H1 (cell line): ENCODE measurements at regions not wholly inside any gene's neighbourhood (a gene's known extent, or its start where the extent isn't known, plus 50 kb on each side); places are given as distances from the start of the nearest gene placed in this dataset.

ENCODE experiments used
- CTCF ChIA-PET: fragments of 300-600 bp; sonication (Branson Sonifier 250); formaldehyde crosslinking; loops from one replicate; lab custom pipeline; 2021; ENCODE audit not compliant: partially characterized antibody; lab: Charles Lee
- POLR2A ChIA-PET: fragments of 300-600 bp; sonication (Branson Sonifier 250); formaldehyde crosslinking; loops from one replicate; lab custom pipeline; 2021; ENCODE audit warnings: inconsistent platforms; ENCODE audit not compliant: partially characterized antibody; lab: Charles Lee
- DNase-seq, 2 experiments: peaks; one replicate each; pipeline versions ENCODE4 v3.0.0 to v3.0.0-alpha.2; 2010 to 2022; ENCODE audit warnings: low spot score in 2 of 2, low read depth in 1 of 2, mixed read lengths in 1 of 2
- FAIRE-seq: peaks from 2 replicates; lab custom pipeline; 2011; peaks lifted over from hg19 to GRCh38; lab: Jason Lieb, UNC
- H2AFZ ChIP-seq: 2 replicates; pipeline ENCODE4 v1.8.1; 2012; ENCODE audit warnings: low read length, inconsistent platforms
- H2AK5ac ChIP-seq: 2 replicates; pipeline ENCODE4 v1.6.1; 2013; ENCODE audit warnings: low read depth, low read length
- H2BK120ac ChIP-seq: replicated peaks from 2 replicates; pipeline ENCODE3; 2013; ENCODE audit warnings: low read depth, low read length, inconsistent platforms
- H2BK12ac ChIP-seq: 2 replicates; pipeline ENCODE4 v1.6.1; 2013; ENCODE audit warnings: low read depth, low read length
- H2BK15ac ChIP-seq: 2 replicates; pipeline ENCODE4 v1.6.1; 2013; ENCODE audit warnings: low read length
- H2BK20ac ChIP-seq: 2 replicates; pipeline ENCODE4 v1.6.1; 2013; ENCODE audit warnings: low read length
- H2BK5ac ChIP-seq: 2 replicates; pipeline ENCODE4 v1.6.1; 2013; ENCODE audit warnings: low read depth, low read length
- H3K14ac ChIP-seq: 2 replicates; pipeline ENCODE4 v1.6.1; 2013; ENCODE audit warnings: inconsistent platforms; ENCODE audit not compliant: insufficient read length
- H3K18ac ChIP-seq: 2 replicates; pipeline ENCODE4 v1.6.1; 2013; ENCODE audit warnings: low read length; ENCODE audit errors: extremely low read depth
- H3K23ac ChIP-seq: 2 replicates; pipeline ENCODE4 v1.6.1; 2013; ENCODE audit warnings: inconsistent platforms; ENCODE audit not compliant: insufficient read length
- H3K23me2 ChIP-seq: 2 replicates; pipeline ENCODE4 v1.6.1; 2013; ENCODE audit warnings: low read depth, low read length
- H3K27ac ChIP-seq: 2 replicates; pipeline ENCODE4 v1.6.1; 2011; ENCODE audit warnings: low read depth, low read length, inconsistent platforms
- H3K27me3 ChIP-seq, 4 experiments: replicated peaks in 1 of 4; 1 replicate in 1 of 4; 2 replicates in 3 of 4; pipeline versions ENCODE4 v1.6.1 to v1.8.1; 2011 to 2013; ENCODE audit warnings: low read length in 3 of 4, mild to moderate bottlenecking in 3 of 4, inconsistent platforms in 2 of 4, mixed read lengths in 2 of 4, moderate library complexity in 1 of 4; ENCODE audit not compliant: control insufficient read depth in 3 of 4, insufficient read depth in 3 of 4; ENCODE audit errors: extremely low read depth in 1 of 4
- H3K36me3 ChIP-seq, 4 experiments: 2 replicates each; pipeline versions ENCODE4 v1.6.1 to v1.8.1; 2011 to 2013; ENCODE audit warnings: mild to moderate bottlenecking in 4 of 4, low read length in 3 of 4, moderate library complexity in 2 of 4, control low read depth in 1 of 4, inconsistent platforms in 1 of 4; ENCODE audit not compliant: insufficient read depth in 4 of 4, control insufficient read depth in 2 of 4
- H3K4ac ChIP-seq: replicated peaks from 2 replicates; pipeline ENCODE3; 2013; ENCODE audit warnings: low read length, low read depth, mixed read lengths, inconsistent platforms; ENCODE audit not compliant: insufficient read length
- H3K4me1 ChIP-seq, 4 experiments: replicated peaks in 1 of 4; 1 replicate in 1 of 4; 2 replicates in 3 of 4; pipeline versions ENCODE4 v1.6.1 to v1.8.1; 2011 to 2013; ENCODE audit warnings: low read length in 3 of 4, inconsistent platforms in 2 of 4, mixed read lengths in 1 of 4; ENCODE audit not compliant: insufficient read depth in 4 of 4, control insufficient read depth in 3 of 4
- H3K4me2 ChIP-seq, 2 experiments: 2 replicates each; pipeline versions ENCODE4 v1.6.1 to v1.8.1; 2011 to 2013; ENCODE audit warnings: low read depth in 2 of 2, low read length in 2 of 2, control low read depth in 1 of 2, inconsistent platforms in 1 of 2, mild to moderate bottlenecking in 1 of 2; ENCODE audit not compliant: insufficient read depth in 1 of 2
- H3K4me3 ChIP-seq, 4 experiments: fragments of 200-600, 300-600 bp in 1 of 4; sonication (generic), shearing (Covaris generic), sonication (Bioruptor Twin) in 1 of 4; 2 replicates each; pipeline versions ENCODE4 v1.5.1 to v1.8.1; 2011 to 2016; ENCODE audit warnings: low read length in 4 of 4, low read depth in 3 of 4, control low read depth in 2 of 4, inconsistent platforms in 2 of 4, mild to moderate bottlenecking in 2 of 4, mixed read lengths in 1 of 4, moderate library complexity in 1 of 4; ENCODE audit not compliant: insufficient read depth in 2 of 4; ENCODE audit errors: extremely low read depth in 1 of 4
- H3K56ac ChIP-seq: replicated peaks from 2 replicates; pipeline ENCODE3; 2013; ENCODE audit warnings: low read depth, mild to moderate bottlenecking, mixed read lengths, low read length, inconsistent platforms; ENCODE audit not compliant: insufficient read length
- H3K79me1 ChIP-seq: 2 replicates; pipeline ENCODE4 v1.6.1; 2013; ENCODE audit warnings: low read depth, low read length, control low read depth
- H3K79me2 ChIP-seq, 2 experiments: 2 replicates each; pipeline versions ENCODE4 v1.6.1 to v1.8.1; 2012 to 2013; ENCODE audit warnings: low read length in 2 of 2, mild to moderate bottlenecking in 2 of 2, inconsistent platforms in 1 of 2; ENCODE audit not compliant: insufficient read depth in 2 of 2, control insufficient read depth in 1 of 2
- H3K9ac ChIP-seq, 4 experiments: replicated peaks in 1 of 4; 1 replicate in 1 of 4; 2 replicates in 3 of 4; pipeline versions ENCODE4 v1.6.1 to v1.8.1; 2011 to 2013; ENCODE audit warnings: low read depth in 3 of 4, low read length in 3 of 4, control low read depth in 2 of 4, mild to moderate bottlenecking in 2 of 4, moderate library complexity in 2 of 4, inconsistent platforms in 1 of 4; ENCODE audit errors: extremely low read depth in 1 of 4
- H3K9me3 ChIP-seq, 2 experiments: 2 replicates each; pipeline versions ENCODE4 v1.6.1 to v1.8.1; 2012 to 2013; ENCODE audit warnings: mild to moderate bottlenecking in 2 of 2, moderate library complexity in 2 of 2, control low read depth in 1 of 2, inconsistent platforms in 1 of 2, low read depth in 1 of 2, low read length in 1 of 2, mixed read lengths in 1 of 2; ENCODE audit not compliant: insufficient read depth in 2 of 2
- H4K20me1 ChIP-seq, 2 experiments: replicated peaks in 1 of 2; 2 replicates each; pipeline versions ENCODE3 to v1.8.1; 2011 to 2013; ENCODE audit warnings: inconsistent platforms in 2 of 2, low read length in 2 of 2, mild to moderate bottlenecking in 1 of 2; ENCODE audit not compliant: insufficient read depth in 2 of 2, control insufficient read depth in 1 of 2
- H4K5ac ChIP-seq: 2 replicates; pipeline ENCODE4 v1.6.1; 2013; ENCODE audit warnings: low read length, low read depth, mixed read lengths, inconsistent platforms; ENCODE audit not compliant: insufficient read length
- H4K8ac ChIP-seq: 2 replicates; pipeline ENCODE4 v1.8.0; 2013; ENCODE audit warnings: mild to moderate bottlenecking, moderate library complexity, low read length, inconsistent platforms; ENCODE audit not compliant: insufficient read depth; ENCODE audit errors: extremely low read depth
- H4K91ac ChIP-seq: replicated peaks from 2 replicates; pipeline ENCODE3; 2013; ENCODE audit warnings: low read length, mixed read lengths, inconsistent platforms; ENCODE audit not compliant: insufficient read length
- RBBP5 ChIP-seq: IDR thresholded peaks from 2 replicates; pipeline ENCODE4 v1.7.1; 2012; ENCODE audit warnings: low read depth, mild to moderate bottlenecking, inconsistent platforms, low read length, moderate library complexity, borderline replicate concordance
- SP2 ChIP-seq: IDR thresholded peaks from 2 replicates; pipeline ENCODE4 v1.6.1; 2012; ENCODE audit warnings: mild to moderate bottlenecking, low read length, inconsistent platforms
- WGBS, 2 experiments: shearing (Covaris generic) in 1 of 2; methylation state at CpG; one replicate each; pipeline versions ENCODE4 v1.1.6 to v1.1.7; 2013 to 2015; ENCODE audit warnings: low lambda C conversion rate in 2 of 2, mixed read lengths in 2 of 2, inconsistent platforms in 1 of 2, low coverage in 1 of 2, missing lambda C conversion rate in 1 of 2; ENCODE audit not compliant: insufficient replicate concordance in 2 of 2, insufficient coverage in 1 of 2, insufficient read length in 1 of 2; ENCODE audit errors: extremely low coverage in 1 of 2, missing lambda C conversion rate in 1 of 2; 5-methylcytosine and 5-hydroxymethylcytosine counted together
- TF ChIP-seq, protein P1 (sequence below), 3 experiments: IDR thresholded peaks; 1 replicate in 2 of 3; 2 replicates in 1 of 3; pipeline versions ENCODE4 v1.5.1 to v1.6.1; 2011; ENCODE audit warnings: low read length in 3 of 3, mild to moderate bottlenecking in 3 of 3, inconsistent platforms in 2 of 3, low read depth in 1 of 3, moderate library complexity in 1 of 3; ENCODE audit not compliant: insufficient read depth in 1 of 3; ENCODE audit errors: control extremely low read depth in 1 of 3

GRCh38 chr12:78732481-78732880 lies 132.1 kb upstream of the SYT1 start:
- Histone ChIP-seq H3K56ac (no peak overlapping the region), H3K23me2 (no peaks in the 10 kb centered on the region), H2BK5ac (no peak overlapping the region), H3K9me3 (no peaks in the 10 kb centered on the region), H3K36me3 (no peaks in the 10 kb centered on the region), H3K4me2 (no peak overlapping the region)
- TF ChIP-seq RBBP5 (no peak), SP2 (no peak)
- TF ChIP-seq, protein P1, sequence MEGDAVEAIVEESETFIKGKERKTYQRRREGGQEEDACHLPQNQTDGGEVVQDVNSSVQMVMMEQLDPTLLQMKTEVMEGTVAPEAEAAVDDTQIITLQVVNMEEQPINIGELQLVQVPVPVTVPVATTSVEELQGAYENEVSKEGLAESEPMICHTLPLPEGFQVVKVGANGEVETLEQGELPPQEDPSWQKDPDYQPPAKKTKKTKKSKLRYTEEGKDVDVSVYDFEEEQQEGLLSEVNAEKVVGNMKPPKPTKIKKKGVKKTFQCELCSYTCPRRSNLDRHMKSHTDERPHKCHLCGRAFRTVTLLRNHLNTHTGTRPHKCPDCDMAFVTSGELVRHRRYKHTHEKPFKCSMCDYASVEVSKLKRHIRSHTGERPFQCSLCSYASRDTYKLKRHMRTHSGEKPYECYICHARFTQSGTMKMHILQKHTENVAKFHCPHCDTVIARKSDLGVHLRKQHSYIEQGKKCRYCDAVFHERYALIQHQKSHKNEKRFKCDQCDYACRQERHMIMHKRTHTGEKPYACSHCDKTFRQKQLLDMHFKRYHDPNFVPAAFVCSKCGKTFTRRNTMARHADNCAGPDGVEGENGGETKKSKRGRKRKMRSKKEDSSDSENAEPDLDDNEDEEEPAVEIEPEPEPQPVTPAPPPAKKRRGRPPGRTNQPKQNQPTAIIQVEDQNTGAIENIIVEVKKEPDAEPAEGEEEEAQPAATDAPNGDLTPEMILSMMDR (IDR thresholded peaks at IDR 0.05; ENCODE audit: control extremely low read depth in 1 of 3, insufficient read depth in 1 of 3, low read depth in 1 of 3, low read length in 3 of 3): no peak
- TF ChIP-seq, all 59 proteins: peak for 0
- WGBS, 2 experiments: 100% methylated on average over 1 of the region's 1 CpG; no CpG with 5 or more reads in 1 of the 2 experiments
- Histone ChIP-seq H3K18ac (no peak overlapping the region), H4K91ac (no peak overlapping the region), H3K27me3 (no peaks in the 10 kb centered on the region), H3K9ac (no peak overlapping the region), H2AFZ (no peak overlapping the region; the same call in 1 of the 2 replicates), H2BK12ac (no peak overlapping the region), H4K5ac (no peak overlapping the region), H3K4me3 (no peak overlapping the region), H3K14ac (no peak overlapping the region), H3K4ac (no peak overlapping the region), H2BK15ac (no peak overlapping the region), H2BK20ac (no peak overlapping the region), H3K27ac (no peak overlapping the region), H4K8ac (no peak overlapping the region), H2AK5ac (no peak overlapping the region), H3K4me1 (no peaks in the 10 kb centered on the region), H3K79me2 (no peaks in the 10 kb centered on the region), H3K23ac (no peak overlapping the region), H3K79me1 (no peaks in the 10 kb centered on the region), H4K20me1 (no peaks in the 10 kb centered on the region), H2BK120ac (no peak overlapping the region)
- DNase-seq (no peak), FAIRE-seq (no peak)
- POLR2A ChIA-PET: no interaction called here
- CTCF ChIA-PET: interaction anchor here (0.7 kb wide), 1 partner anchor 275 kb away, joined by 3 read pairs; no protein-coding TSS in a partner anchor
